ENCODE measurements at regions not wholly inside any gene's neighbourhood (a gene's known extent, or its start where the extent isn't known, plus 50 kb on each side); places are given as distances from the start of the nearest gene placed in this dataset.

GRCh38 chr14:81682701-81683100 is 149.0 kb upstream of the SEL1L start:
- TF ChIP-seq CTCF (IDR thresholded peaks at IDR 0.05; ENCODE audit: low read length) (no peak), EZH2 (IDR thresholded peaks at IDR 0.05; ENCODE audit: borderline replicate concordance, low read length) (no peak)
